ENCODE measurements at regions not wholly inside any gene's neighbourhood (a gene's known extent, or its start where the extent isn't known, plus 50 kb on each side); places are given as distances from the start of the nearest gene placed in this dataset.

GRCh38 chr2:126783341-126783740 lies 115.3 kb upstream of the TEX51 start:
- CTCF ChIA-PET: no interaction called here
- intact Hi-C loops (cut with micrococcal nuclease; ENCODE audit: unreplicated experiment): no loop called here
- Histone ChIP-seq H3K9me2 (ENCODE audit: insufficient read depth) (no peaks in the 10 kb centered on the region), H3K27ac (no peak overlapping the region), H3K36me3 (ENCODE audit: low read depth) (no peaks in the 10 kb centered on the region), H4K20me1 (ENCODE audit: insufficient read depth) (no peaks in the 10 kb centered on the region), H3K4me3 (no peak overlapping the region), H3K27me3 (ENCODE audit: insufficient read depth, low read depth) (peaks cover 74% of the 10 kb centered on the region), H3K4me1 (replicated peaks; ENCODE audit: insufficient read depth) (no peaks in the 10 kb centered on the region), H3K79me2 (ENCODE audit: low read depth) (no peaks in the 10 kb centered on the region), H3K9me3 (ENCODE audit: insufficient read depth, low read depth) (no peaks in the 10 kb centered on the region), H3F3A (ENCODE audit: insufficient read depth, low read depth) (no peaks in the 10 kb centered on the region), H2AFZ (no peak overlapping the region), H3K4me2 (no peak overlapping the region)
- BruUV-seq (replicated peaks): no TSS peak
- POLR2A ChIA-PET (ENCODE audit: unreplicated experiment): no interaction called here
- DNase-seq: no peak
- TF ChIP-seq CTCF (conservative IDR thresholded peaks at IDR 0.05) (no peak), EZH2 (IDR thresholded peaks at IDR 0.05; ENCODE audit: low read depth) (no peak)

- TF ChIP-seq CTCF (conservative IDR thresholded peaks at IDR 0.05) (no peak), EZH2 (IDR thresholded peaks at IDR 0.05; ENCODE audit: low read depth) (no peak)
- no peak overlapping the region for H3K4me2 ChIP-seq
- H2AFZ ChIP-seq: no peak overlapping the region
- BruUV-seq (replicated peaks): no TSS peak
- H4K20me1 ChIP-seq (ENCODE audit: insufficient read depth): no peaks in the 10 kb centered on the region
- H3K4me1 ChIP-seq (replicated peaks; ENCODE audit: insufficient read depth): no peaks in the 10 kb centered on the region
- H3K27ac ChIP-seq: no peak overlapping the region
- H3K4me3 ChIP-seq: no peak overlapping the region
- DNase-seq: no peak
- H3K79me2 ChIP-seq (ENCODE audit: low read depth): no peaks in the 10 kb centered on the region
- H3F3A ChIP-seq (ENCODE audit: insufficient read depth, low read depth): no peaks in the 10 kb centered on the region
- CTCF ChIA-PET: no interaction called here
- H3K36me3 ChIP-seq (ENCODE audit: low read depth): no peaks in the 10 kb centered on the region
- H3K27me3 ChIP-seq (ENCODE audit: insufficient read depth, low read depth): peaks cover 74% of the 10 kb centered on the region
- POLR2A ChIA-PET (ENCODE audit: unreplicated experiment): no interaction called here
- H3K9me2 ChIP-seq (ENCODE audit: insufficient read depth): no peaks in the 10 kb centered on the region
- intact Hi-C loops (cut with micrococcal nuclease; ENCODE audit: unreplicated experiment): no loop called here
- H3K9me3 ChIP-seq (ENCODE audit: insufficient read depth, low read depth): no peaks in the 10 kb centered on the region
Measured at GRCh38 chr2:126784045-126784444, 114.6 kb upstream of the TEX51 start.

GRCh38 chr2:126784621-126785020 lies 114.1 kb upstream of the TEX51 start:
- Histone ChIP-seq H3F3A (ENCODE audit: insufficient read depth, low read depth) (no peaks in the 10 kb centered on the region), H3K36me3 (ENCODE audit: low read depth) (no peaks in the 10 kb centered on the region), H3K79me2 (ENCODE audit: low read depth) (no peaks in the 10 kb centered on the region), H4K20me1 (ENCODE audit: insufficient read depth) (no peaks in the 10 kb centered on the region), H3K4me2 (no peak overlapping the region), H3K27ac (no peak overlapping the region), H3K4me1 (replicated peaks; ENCODE audit: insufficient read depth) (no peaks in the 10 kb centered on the region), H2AFZ (no peak overlapping the region), H3K27me3 (ENCODE audit: insufficient read depth, low read depth) (peaks cover 74% of the 10 kb centered on the region), H3K9me3 (ENCODE audit: insufficient read depth, low read depth) (no peaks in the 10 kb centered on the region), H3K4me3 (no peak overlapping the region), H3K9me2 (ENCODE audit: insufficient read depth) (no peaks in the 10 kb centered on the region)
- ChIA-PET POLR2A (ENCODE audit: unreplicated experiment) (no interaction called here), CTCF (no interaction called here)
- intact Hi-C loops (cut with micrococcal nuclease; ENCODE audit: unreplicated experiment): no loop called here
- no peak for DNase-seq
- TF ChIP-seq EZH2 (IDR thresholded peaks at IDR 0.05; ENCODE audit: low read depth) (no peak), CTCF (conservative IDR thresholded peaks at IDR 0.05) (no peak)
- BruUV-seq (replicated peaks): no TSS peak

All from PC-9 (cell line).